Loucy (cell line): ENCODE measurements at regions not wholly inside any gene's neighbourhood (a gene's known extent, or its start where the extent isn't known, plus 50 kb on each side); places are given as distances from the start of the nearest gene placed in this dataset.
"Not testable (repeated sequence)": the region's sequence is repeated elsewhere in the genome, so short reads cannot be mapped to it uniquely, and the experiment has no call there.

Experiments used
- H2AFZ ChIP-seq: fragments of 200-600 bp; sonication (generic); 2 replicates; pipeline ENCODE4 v1.6.0; 2016; ENCODE audit warnings: antibody characterized with exemption, mild to moderate bottlenecking, low read length, moderate library complexity
- H3F3A ChIP-seq: fragments of 200-600 bp; 2 replicates; pipeline ENCODE4 v1.6.0; 2016; ENCODE audit warnings: antibody characterized with exemption, low read depth, mild to moderate bottlenecking
- H3K27me3 ChIP-seq: fragments of 200-600 bp; sonication (generic); 2 replicates; pipeline ENCODE4 v1.6.1; 2014; ENCODE audit warnings: low read length, mild to moderate bottlenecking; ENCODE audit not compliant: insufficient read depth, poor library complexity, severe bottlenecking
- H3K36me3 ChIP-seq: fragments of 200-600 bp; sonication (generic); 2 replicates; pipeline ENCODE4 v1.6.1; 2016; ENCODE audit warnings: low read length; ENCODE audit not compliant: insufficient read depth
- H3K4me1 ChIP-seq: fragments of 200-600 bp; sonication (generic); 2 replicates; pipeline ENCODE4 v1.5.1; 2014; ENCODE audit warnings: low read length, mild to moderate bottlenecking; ENCODE audit not compliant: insufficient read depth, poor library complexity, severe bottlenecking
- H3K4me2 ChIP-seq: fragments of 200-600 bp; sonication (generic); 2 replicates; pipeline ENCODE4 v1.6.0; 2014; ENCODE audit warnings: antibody characterized with exemption, low read length, low read depth, mild to moderate bottlenecking; ENCODE audit not compliant: poor library complexity, severe bottlenecking
- H3K4me3 ChIP-seq: fragments of 200-600 bp; sonication (generic); 2 replicates; pipeline ENCODE4 v1.5.1; 2014; ENCODE audit warnings: low read length, mild to moderate bottlenecking, mixed read lengths; ENCODE audit not compliant: poor library complexity, severe bottlenecking
- H3K79me2 ChIP-seq: fragments of 200-600 bp; sonication (generic); 2 replicates; pipeline ENCODE4 v1.6.1; 2014; ENCODE audit warnings: low read length; ENCODE audit not compliant: insufficient read depth
- H3K9ac ChIP-seq: fragments of 200-600 bp; sonication (generic); 2 replicates; pipeline ENCODE4 v1.6.0; 2014; ENCODE audit warnings: mild to moderate bottlenecking, low read depth, low read length, moderate library complexity; ENCODE audit not compliant: poor library complexity, severe bottlenecking
- H3K9me2 ChIP-seq: fragments of 200-600 bp; sonication (generic); replicated peaks from 2 replicates; pipeline ENCODE4 v1.6.1; 2016; ENCODE audit warnings: low read depth, low read length, mixed read lengths
- H3K9me3 ChIP-seq: fragments of 200-600 bp; sonication (generic); 2 replicates; pipeline ENCODE4 v1.6.1; 2014; ENCODE audit warnings: mild to moderate bottlenecking, antibody characterized with exemption, low read length, low read depth; ENCODE audit not compliant: insufficient read depth
- H4K20me1 ChIP-seq: fragments of 200-600 bp; sonication (generic); 2 replicates; pipeline ENCODE4 v1.6.0; 2014; ENCODE audit warnings: antibody characterized with exemption, low read length, mild to moderate bottlenecking; ENCODE audit not compliant: insufficient read depth, poor library complexity, severe bottlenecking
- CTCF ChIP-seq: fragments of 200-600 bp; sonication (generic); conservative IDR thresholded peaks from 2 replicates; pipeline ENCODE4 v1.5.1; 2014; ENCODE audit warnings: mild to moderate bottlenecking, antibody characterized with exemption, low read length

- H3K9me2 ChIP-seq, H3K9ac ChIP-seq, H3K4me1 ChIP-seq, H3F3A ChIP-seq, H4K20me1 ChIP-seq, H3K36me3 ChIP-seq, H3K27me3 ChIP-seq, H3K4me3 ChIP-seq, H3K9me3 ChIP-seq, H3K79me2 ChIP-seq, H2AFZ ChIP-seq, H3K4me2 ChIP-seq: not testable (repeated sequence)
- peak; percentile 12; the same call in 1 of the 2 replicates for TF ChIP-seq CTCF
Observed at GRCh38 chr1:120544434-120544833, 129.6 kb downstream of the NBPF8 start.

DNA sequence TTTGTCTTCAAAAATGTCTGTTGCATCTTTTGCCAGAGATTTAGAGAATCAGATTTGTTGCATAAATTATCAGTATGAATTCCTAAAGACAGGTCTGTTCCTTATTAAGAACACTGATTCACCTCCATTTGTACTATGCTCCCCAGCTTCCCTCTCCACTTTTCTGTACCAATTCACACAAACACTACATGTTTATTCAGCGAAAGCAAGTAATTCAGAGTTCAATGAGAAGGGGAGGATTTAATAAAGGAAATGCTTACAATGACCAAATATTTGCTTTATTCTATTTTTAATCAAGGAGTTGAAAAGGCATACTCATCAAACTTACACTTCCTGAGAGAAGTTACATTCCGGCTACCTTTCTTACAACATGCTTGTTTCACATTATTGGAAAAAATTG, 135.5 kb downstream of the NBPF8 start:
- not testable (repeated sequence) for H4K20me1 ChIP-seq, H3K9ac ChIP-seq, H3K9me2 ChIP-seq, H3K36me3 ChIP-seq, H2AFZ ChIP-seq, H3K79me2 ChIP-seq, H3K4me1 ChIP-seq, H3F3A ChIP-seq, H3K9me3 ChIP-seq, H3K4me2 ChIP-seq, H3K4me3 ChIP-seq, H3K27me3 ChIP-seq

- not testable (repeated sequence) for H3K9ac ChIP-seq, H3K36me3 ChIP-seq, H3K79me2 ChIP-seq, H3K27me3 ChIP-seq, H3K4me3 ChIP-seq, H3K4me1 ChIP-seq, H3K9me2 ChIP-seq, H2AFZ ChIP-seq, H3K9me3 ChIP-seq, H4K20me1 ChIP-seq, H3F3A ChIP-seq
- peak overlapping the region; percentile 31 for H3K4me2 ChIP-seq
Observed at GRCh38 chr1:120552190-120552589, 137.4 kb downstream of the NBPF8 start.

- H3K4me3 ChIP-seq: peak overlapping the region; percentile 72
- not testable (repeated sequence) for H4K20me1 ChIP-seq, H2AFZ ChIP-seq, H3K9ac ChIP-seq, H3K36me3 ChIP-seq, H3K9me3 ChIP-seq, H3K9me2 ChIP-seq, H3K27me3 ChIP-seq, H3F3A ChIP-seq, H3K79me2 ChIP-seq, H3K4me1 ChIP-seq
- H3K4me2 ChIP-seq: peak overlapping the region; percentile 69
Observed at GRCh38 chr1:120557605-120558302, 142.9 kb downstream of the NBPF8 start.

- not testable (repeated sequence) for H3K36me3 ChIP-seq, H4K20me1 ChIP-seq, H3K4me1 ChIP-seq, H3K9me3 ChIP-seq, H3K27me3 ChIP-seq, H3K79me2 ChIP-seq, H3K9me2 ChIP-seq, H3F3A ChIP-seq, H3K9ac ChIP-seq, H3K4me2 ChIP-seq
- peak overlapping the region; percentile 72 for H3K4me3 ChIP-seq
- H2AFZ ChIP-seq: peak overlapping the region; percentile 60; the same call in 1 of the 2 replicates
Observed at GRCh38 chr1:120558303-120559060, 143.6 kb downstream of the NBPF8 start.

- not testable (repeated sequence) for H3K9ac ChIP-seq, H3F3A ChIP-seq, H4K20me1 ChIP-seq, H2AFZ ChIP-seq, H3K4me2 ChIP-seq, H3K4me3 ChIP-seq, H3K27me3 ChIP-seq, H3K9me2 ChIP-seq, H3K79me2 ChIP-seq, H3K9me3 ChIP-seq, H3K4me1 ChIP-seq, H3K36me3 ChIP-seq
Observed at GRCh38 chr1:120561767-120562166, 146.9 kb downstream of the NBPF8 start.

DNA sequence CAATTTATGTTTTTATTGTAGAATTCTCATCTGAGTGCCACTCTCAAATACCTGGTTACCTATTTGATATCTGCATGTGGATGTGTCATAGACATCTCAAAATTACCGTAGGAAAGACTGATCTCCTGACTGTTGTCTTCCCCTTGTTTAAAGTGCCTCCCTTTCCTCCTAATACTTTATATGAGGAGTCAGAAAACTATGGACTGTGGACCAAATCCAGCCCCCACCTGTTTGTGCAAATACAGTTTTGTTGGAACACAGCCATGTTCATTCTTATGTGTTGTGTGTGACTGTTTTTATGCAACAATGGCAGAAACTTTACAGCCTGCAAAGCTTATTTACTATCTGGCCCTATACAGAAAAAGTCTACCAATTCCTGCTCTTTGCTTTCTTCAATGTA, 150.6 kb downstream of the NBPF8 start:
- H3K4me1 ChIP-seq, H3K79me2 ChIP-seq, H4K20me1 ChIP-seq, H3F3A ChIP-seq, H3K27me3 ChIP-seq, H3K36me3 ChIP-seq, H3K9me2 ChIP-seq, H3K9me3 ChIP-seq, H3K4me3 ChIP-seq, H3K4me2 ChIP-seq, H3K9ac ChIP-seq, H2AFZ ChIP-seq: not testable (repeated sequence)
